Mucosa of descending colon (tissue), 3 donors: ENCODE measurements at regions not wholly inside any gene's neighbourhood (a gene's known extent, or its start where the extent isn't known, plus 50 kb on each side); places are given as distances from the start of the nearest gene placed in this dataset.

ENCODE experiments used
- ATAC-seq: fragments of 200-7000 bp; cut with Tn5 transposase; one replicate; pipeline ENCODE4 v1.9.1; 2020; ENCODE audit warnings: mild to moderate bottlenecking, moderate library complexity
- DNase-seq, 3 donors: peaks; one replicate each; pipeline ENCODE4 v3.0.0-alpha.2; 2020
- H3K36me3 ChIP-seq: fragments of 200-600 bp; one replicate; pipeline ENCODE4 v1.8.0; 2021; ENCODE audit warnings: low read depth, mild to moderate bottlenecking
- H3K4me1 ChIP-seq: fragments of 200-600 bp; one replicate; pipeline ENCODE4 v1.8.0; 2021; ENCODE audit warnings: low read depth, mild to moderate bottlenecking
- H3K4me3 ChIP-seq: fragments of 200-600 bp; one replicate; pipeline ENCODE4 v1.8.0; 2021; ENCODE audit warnings: mild to moderate bottlenecking
- H3K9me3 ChIP-seq: fragments of 200-600 bp; one replicate; pipeline ENCODE4 v1.8.0; 2021; ENCODE audit warnings: mild to moderate bottlenecking
- intact Hi-C, 2 donors: fragments of 100-400 bp; cut with DNase I in 1 of 2; cut with micrococcal nuclease in 1 of 2; formaldehyde crosslinking; loops; one replicate each; pipeline versions ENCODE4 v1.11.0 to v1.11.1; 2022; cut with DNase I, micrococcal nuclease
- TF ChIP-seq, protein P1 (sequence below): fragments of 200-600 bp; IDR thresholded peaks from one replicate; pipeline ENCODE4 v1.8.0; 2022; ENCODE audit warnings: antibody characterized with exemption, mild to moderate bottlenecking
- donor health status: DM: no; HTN: no; CAD: no; lungs with moderate emphysema.
- donor health status: DM: no; HTN: no; CAD: no.
- donor health status: DM: no; HTN: yes; CAD: no.

DNA sequence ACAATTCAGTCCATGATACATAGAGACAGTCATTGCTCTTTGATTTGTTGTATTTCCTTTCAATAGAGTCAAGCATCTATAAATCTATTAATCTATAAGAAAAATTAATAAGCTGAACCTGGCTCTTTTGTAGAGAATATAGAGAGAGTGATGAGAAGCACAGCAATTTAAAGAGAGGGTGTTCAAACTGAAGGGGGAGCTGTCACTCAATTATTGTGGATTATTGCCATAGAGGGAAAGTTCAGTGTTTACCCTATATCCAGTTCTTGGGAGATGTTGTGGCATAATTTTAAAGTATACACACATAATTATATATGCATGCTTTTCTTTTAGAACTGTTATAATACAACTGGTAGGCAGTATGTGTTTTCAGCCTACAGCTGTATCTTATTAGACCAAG, 1469.0 kb upstream of the PABPC4L start:
- Histone ChIP-seq H3K9me3 (no peaks in the 10 kb centered on the region), H3K4me1 (no peaks in the 10 kb centered on the region), H3K4me3 (no peak overlapping the region), H3K36me3 (no peaks in the 10 kb centered on the region)
- intact Hi-C loops, result no loop called here
- ATAC-seq (no peak), DNase-seq (no peak)
- TF ChIP-seq, protein P1, sequence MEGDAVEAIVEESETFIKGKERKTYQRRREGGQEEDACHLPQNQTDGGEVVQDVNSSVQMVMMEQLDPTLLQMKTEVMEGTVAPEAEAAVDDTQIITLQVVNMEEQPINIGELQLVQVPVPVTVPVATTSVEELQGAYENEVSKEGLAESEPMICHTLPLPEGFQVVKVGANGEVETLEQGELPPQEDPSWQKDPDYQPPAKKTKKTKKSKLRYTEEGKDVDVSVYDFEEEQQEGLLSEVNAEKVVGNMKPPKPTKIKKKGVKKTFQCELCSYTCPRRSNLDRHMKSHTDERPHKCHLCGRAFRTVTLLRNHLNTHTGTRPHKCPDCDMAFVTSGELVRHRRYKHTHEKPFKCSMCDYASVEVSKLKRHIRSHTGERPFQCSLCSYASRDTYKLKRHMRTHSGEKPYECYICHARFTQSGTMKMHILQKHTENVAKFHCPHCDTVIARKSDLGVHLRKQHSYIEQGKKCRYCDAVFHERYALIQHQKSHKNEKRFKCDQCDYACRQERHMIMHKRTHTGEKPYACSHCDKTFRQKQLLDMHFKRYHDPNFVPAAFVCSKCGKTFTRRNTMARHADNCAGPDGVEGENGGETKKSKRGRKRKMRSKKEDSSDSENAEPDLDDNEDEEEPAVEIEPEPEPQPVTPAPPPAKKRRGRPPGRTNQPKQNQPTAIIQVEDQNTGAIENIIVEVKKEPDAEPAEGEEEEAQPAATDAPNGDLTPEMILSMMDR, result no peak
